GM21423 (cell line): ENCODE measurements at regions not wholly inside any gene's neighbourhood (a gene's known extent, or its start where the extent isn't known, plus 50 kb on each side); places are given as distances from the start of the nearest gene placed in this dataset.
"Not testable (repeated sequence)": the region's sequence is repeated elsewhere in the genome, so short reads cannot be mapped to it uniquely, and the experiment has no call there.

Source experiments
- ATAC-seq: cut with Tn5 transposase; IDR thresholded peaks from one replicate; pipeline ENCODE4 v1.9.1; 2021; ENCODE audit warnings: mild to moderate bottlenecking, moderate library complexity; ENCODE audit not compliant: unreplicated experiment

DNA sequence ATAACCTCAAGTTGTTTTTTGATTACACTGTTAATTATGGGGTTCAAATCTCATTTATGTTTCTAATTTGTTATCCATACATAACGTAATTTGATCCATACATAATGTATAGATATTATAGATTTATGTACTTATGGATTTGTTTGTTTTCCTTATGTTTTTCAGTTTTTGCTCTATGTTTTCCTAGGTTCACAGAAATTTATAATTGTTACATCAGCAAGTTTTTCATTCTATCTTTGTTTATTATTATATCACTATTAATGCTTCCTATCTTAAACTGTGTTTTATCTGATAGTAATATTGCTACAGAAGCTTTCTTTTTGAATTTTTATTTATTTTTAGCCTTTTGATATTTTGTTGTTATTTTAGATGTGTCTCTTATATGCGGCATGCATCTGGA, 194.3 kb upstream of the SOX21 start:
- ATAC-seq: no peak

- no peak for ATAC-seq
These were observed 190.5 kb upstream of the SOX21 start for GRCh38 chr13:94902722-94903407.

DNA sequence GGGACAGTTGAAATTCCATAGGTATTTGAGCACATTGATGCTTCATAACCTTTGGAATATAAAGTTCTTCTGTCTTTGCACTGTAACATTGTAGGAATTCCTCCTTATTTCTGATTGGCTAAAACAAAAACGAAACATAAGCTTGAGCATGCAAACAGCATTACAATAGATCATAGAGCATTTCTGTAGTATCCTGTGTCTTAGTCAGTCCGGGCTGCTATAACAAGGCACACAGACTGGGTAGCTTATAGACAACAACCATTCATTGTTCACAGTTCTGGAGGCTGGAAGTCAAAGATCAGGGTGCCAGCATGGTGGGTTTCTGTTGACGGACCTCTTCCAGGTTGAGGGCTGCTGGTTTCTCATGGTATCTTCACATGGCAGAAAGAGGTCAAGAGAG, 188.7 kb upstream of the SOX21 start:
- no peak for ATAC-seq

DNA sequence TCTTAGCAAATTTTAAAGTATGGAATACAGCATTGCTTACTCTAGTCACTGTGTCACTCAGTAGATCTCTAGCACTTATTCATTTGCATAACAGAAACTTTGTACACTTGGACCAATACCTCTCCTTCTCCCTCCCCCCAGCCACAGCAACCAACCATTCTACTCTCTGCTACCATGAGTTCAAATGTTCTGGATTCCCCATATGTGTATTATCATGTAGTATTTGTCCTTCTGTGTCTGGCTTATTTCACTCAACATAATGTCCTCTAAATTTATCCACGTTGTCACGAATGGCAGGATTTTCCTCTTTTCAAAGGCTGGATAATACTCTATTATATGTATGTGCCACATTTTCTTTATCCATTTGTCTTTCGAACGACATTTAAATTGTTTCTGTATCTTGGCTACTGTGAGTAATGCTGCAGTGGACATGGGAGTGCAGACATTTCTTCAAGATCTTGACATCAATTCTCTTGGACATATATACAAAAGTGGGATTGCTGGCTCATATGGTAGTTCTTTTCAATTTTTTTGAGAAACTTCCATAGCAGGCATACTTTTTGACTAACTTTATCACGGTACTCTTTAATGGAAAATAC, 184.5 kb upstream of the SOX21 start:
- ATAC-seq: no peak

- ATAC-seq: no peak
These were observed 183.9 kb upstream of the SOX21 start for GRCh38 chr13:94896238-94896637.

GRCh38 chr13:94886191-94886590, 173.8 kb upstream of the SOX21 start:
- ATAC-seq: no peak

GRCh38 chr13:94880463-94880862, 168.1 kb upstream of the SOX21 start:
- no peak for ATAC-seq

DNA sequence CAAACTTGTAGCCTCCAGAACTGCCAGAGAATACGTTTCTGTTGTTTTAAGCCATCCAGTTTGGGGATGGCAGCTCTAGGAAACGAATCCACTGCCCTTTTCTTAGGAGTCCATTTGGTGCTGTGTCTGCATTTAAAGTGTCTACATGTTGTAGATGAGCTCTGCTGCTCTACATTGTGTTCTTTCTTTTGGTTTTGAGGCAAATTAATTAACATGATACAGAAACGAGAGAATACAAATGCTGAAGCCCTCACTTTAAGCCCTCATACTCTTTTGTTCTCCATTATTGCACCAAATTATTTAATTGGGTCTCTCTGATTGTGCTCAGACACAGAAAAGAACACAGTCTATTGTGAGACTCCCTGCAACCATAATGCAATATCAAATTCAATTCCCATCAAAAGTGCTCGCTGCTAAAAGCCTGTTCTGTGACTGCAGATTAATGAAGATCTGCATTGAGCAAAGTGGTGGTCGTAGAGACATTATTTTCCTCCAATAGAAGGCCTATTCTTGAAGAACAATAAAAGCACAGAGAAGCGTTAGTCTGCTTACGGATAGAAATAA, 166.3 kb upstream of the SOX21 start:
- ATAC-seq: no peak

GRCh38 chr13:94864474-94864873, 152.1 kb upstream of the SOX21 start:
- no peak for ATAC-seq

DNA sequence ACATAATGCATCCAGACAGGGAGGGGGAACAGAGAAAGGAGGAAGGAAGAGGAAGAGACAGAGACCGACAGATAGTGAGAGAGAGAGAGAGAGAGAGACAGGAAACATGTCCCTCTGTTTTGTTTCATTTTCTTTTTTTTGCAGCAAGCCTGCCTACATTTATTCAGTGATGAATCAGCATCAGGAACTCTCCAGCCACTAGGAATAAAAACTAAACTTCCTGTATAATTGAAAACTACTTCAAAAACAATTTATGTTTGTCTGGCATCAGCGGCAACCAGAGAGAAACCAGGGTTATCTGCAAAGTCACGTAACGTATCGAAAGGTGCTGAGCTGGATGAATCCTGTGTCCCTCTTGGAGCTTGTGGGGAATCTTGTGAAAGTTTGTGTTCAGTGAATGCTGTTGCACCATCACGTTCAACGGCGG, 148.6 kb upstream of the SOX21 start:
- ATAC-seq: peak; percentile 86

- no peak for ATAC-seq
These were observed 147.5 kb upstream of the SOX21 start for GRCh38 chr13:94859811-94860210.

- ATAC-seq: no peak
These were observed 146.9 kb upstream of the SOX21 start for GRCh38 chr13:94859278-94859691.

GRCh38 chr13:94858856-94859255, 146.5 kb upstream of the SOX21 start:
- ATAC-seq: no peak

DNA sequence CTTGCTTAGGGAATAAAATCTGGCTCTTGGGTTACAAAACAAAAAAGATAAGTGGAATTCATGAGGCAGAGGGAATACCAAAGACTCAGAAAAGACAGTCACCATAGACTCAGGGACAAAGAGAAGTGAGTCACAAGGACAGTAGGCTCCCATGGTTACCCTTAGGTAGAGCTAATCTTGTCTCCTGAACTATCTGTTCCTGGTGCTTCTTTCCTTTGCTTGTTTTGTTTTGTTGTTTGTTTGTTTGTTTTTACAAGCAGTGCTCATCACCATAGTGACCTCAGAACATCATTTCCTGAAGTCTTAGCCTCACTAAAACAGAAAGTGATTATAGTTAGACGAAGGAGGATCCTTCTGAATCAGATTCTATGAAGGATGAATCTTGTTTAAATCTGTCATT, 142.3 kb upstream of the SOX21 start:
- no peak for ATAC-seq

GRCh38 chr13:94851576-94851975, 139.2 kb upstream of the SOX21 start:
- no peak for ATAC-seq

DNA sequence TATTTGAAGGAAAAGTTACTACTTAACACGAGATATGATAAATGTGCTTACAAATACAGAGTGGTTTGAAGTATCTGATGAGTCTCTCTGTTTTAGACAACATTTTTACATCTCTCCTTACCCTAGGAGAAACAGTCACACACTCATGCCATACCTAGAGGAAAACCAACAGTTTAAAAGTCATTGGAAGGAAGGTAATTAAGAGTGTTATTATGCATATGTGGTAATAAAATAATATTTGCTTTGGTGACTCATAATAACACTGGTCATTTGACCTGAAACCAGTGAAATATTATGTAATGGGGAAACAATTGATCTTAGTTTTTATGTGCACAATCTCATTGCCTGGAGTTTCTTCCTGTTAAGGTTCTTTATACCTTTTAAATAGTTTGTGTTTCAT, 136.9 kb upstream of the SOX21 start:
- ATAC-seq: no peak

DNA sequence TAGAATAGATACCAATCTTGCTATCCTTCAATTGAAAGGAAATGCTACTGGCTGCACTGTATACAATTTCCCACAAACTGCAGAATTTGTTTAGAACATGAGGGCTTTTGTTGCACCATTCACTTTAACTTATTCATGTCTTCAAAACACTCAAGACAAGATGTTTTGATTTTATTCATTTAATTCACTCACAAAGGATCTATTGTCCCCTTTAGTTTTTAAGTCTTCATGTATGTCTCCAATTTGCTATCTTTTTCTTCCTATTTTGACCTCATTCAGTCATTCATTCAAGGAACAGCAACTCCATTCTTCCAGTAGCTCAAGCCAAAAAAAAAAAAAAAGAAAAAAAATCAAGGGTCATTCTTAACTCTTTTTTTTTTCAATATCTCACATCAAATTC, 130.6 kb upstream of the SOX21 start:
- no peak for ATAC-seq

DNA sequence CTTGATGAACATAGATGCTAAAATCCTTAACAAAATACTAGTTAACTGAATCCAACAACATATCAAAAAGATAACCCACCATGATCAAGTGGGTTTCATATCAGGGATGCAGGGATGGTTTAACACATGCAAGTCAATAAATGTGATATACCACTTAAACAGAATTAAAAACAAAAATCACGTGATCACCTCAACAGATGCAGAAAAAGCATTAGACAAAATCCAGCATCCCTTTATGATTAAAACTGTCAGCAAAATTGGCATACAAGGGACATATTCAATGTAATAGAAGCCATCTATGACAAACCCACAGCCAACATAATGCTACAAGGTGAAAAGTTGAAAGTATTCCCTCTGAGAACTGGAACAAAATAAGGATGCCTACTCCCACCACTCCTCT, 124.7 kb upstream of the SOX21 start:
- not testable (repeated sequence) for ATAC-seq

GRCh38 chr13:94829837-94830365, 117.6 kb upstream of the SOX21 start:
- no peak for ATAC-seq

- no peak for ATAC-seq
These were observed 117.0 kb upstream of the SOX21 start for GRCh38 chr13:94829185-94829836.

DNA sequence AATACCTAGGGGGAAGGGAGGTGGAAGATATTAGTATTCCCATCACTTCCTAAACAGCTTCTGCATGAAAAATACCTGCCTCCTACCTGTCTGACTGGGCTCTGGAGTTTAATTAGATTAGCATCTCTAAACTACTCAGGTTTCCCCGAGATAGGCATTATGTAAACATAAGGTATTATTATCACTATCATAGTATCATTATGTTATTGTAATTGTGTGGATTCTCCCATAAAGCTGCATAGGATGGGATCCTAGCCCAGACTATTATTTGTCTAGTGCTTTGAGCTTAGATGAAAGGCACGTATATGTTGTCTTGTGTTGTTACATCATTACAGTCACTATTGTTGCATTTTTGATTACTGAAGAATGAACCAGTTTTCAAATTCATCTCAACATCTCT, 115.2 kb upstream of the SOX21 start:
- ATAC-seq: no peak

DNA sequence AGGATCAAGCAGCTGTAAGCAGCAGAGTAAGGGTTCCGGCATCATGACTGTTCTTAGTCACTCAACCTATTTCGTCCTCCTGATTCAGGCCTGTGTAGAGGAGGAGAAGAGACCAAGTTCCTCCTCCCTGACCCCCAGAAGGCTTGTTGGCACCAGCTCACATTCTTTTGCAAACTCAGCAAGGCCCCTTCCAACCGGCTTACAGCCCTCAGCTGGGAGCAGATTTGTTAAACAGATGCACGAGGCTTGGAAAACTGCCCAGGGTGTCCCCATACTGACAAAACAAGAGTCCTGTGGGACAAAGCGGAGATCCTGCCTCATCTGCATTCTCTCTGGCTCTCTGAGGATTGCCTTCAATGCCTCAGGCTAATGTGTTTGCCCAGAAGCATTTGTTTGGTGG, 113.2 kb upstream of the SOX21 start:
- ATAC-seq: no peak
